Activated CD8-positive, alpha-beta memory T cell treated with anti-CD3 and anti-CD28 coated beads for 36 hours (primary cell): ENCODE measurements at regions not wholly inside any gene's neighbourhood (a gene's known extent, or its start where the extent isn't known, plus 50 kb on each side); places are given as distances from the start of the nearest gene placed in this dataset.

Experiments used
- CTCF ChIA-PET: fragments of 350-600 bp; sonication (Branson Sonifier 250); formaldehyde crosslinking; loops from one replicate; lab custom pipeline; 2021; ENCODE audit warnings: antibody characterized with exemption; lab: Charles Lee
- POLR2A ChIA-PET: fragments of 350-600 bp; sonication (Branson Sonifier 250); formaldehyde crosslinking; loops from one replicate; lab custom pipeline; 2021; ENCODE audit warnings: antibody characterized with exemption; lab: Charles Lee

DNA sequence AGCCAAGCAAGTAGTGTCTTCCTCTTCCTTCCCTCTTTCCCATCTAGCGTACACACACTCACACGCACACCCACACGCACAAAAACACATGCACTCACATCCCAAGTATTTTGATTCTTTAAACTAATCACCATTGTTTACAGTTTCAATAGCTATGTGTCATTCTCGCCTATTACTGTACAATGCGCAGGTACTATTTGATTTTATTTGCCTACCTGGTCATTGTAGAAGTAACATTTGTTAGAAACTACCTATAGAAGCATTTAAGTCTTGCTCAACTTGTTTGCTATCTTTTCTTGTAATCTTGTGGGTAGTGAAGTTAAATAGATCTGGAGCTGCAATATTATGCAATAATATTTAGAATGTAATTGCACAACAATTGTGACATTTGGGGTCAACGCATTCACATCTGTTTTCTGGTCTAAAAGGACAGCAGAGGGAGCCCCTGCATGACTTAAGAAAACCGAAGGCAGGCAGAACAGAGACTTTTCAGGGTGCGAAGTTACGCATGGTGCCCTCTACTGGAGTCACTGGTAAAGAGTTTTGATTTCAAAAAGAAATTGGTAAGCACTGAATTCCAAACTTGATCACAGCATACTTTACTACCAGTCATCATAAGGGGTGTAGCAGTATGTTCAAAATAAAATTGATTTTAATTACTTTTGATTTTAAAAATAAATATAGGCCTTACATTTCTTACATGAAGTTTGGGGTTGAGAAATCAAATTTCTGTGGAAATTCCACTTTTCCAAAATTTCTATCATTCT is 503.3 kb upstream of the FAM241A start:
- POLR2A ChIA-PET = no interaction called here
- CTCF ChIA-PET = no interaction called here

DNA sequence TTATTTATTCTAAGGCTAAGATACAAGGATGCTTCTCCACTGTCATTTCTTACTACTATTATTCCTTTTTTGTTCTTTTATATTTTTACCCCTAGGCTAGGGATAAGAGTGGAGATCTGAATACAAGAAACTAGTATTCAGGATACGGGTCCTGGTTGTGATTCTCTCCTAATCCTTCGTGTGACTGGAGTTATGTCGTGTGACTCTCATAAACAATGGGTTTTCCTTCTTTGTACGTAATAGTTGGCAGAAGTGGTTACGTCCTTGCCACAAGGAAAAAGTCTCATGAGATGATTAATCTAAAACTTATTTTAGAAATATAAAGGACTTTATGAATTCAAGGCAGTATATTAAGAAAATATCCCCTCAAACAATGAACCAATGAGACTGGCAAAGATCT is 497.2 kb upstream of the FAM241A start:
- ChIA-PET POLR2A (no interaction called here), CTCF (no interaction called here)

DNA sequence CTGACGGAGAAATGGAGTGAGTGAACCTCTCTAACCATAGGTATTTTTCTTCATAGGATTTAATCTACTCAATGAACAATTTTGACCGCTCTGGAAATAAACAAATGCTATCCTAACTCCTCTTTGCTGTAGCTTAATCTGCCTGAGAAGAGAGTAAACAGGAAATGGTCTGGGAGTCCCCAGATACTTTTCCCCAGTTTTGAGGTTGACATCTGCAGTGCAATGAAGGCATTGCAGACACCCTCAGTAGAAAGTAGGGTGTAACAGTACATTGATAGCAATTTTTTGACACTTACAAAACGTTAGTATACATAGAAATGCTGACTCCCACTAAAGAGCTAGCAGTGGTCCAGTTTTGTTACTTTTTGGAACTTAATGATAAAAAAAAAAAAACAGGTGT is 495.9 kb upstream of the FAM241A start:
- CTCF ChIA-PET = no interaction called here

DNA sequence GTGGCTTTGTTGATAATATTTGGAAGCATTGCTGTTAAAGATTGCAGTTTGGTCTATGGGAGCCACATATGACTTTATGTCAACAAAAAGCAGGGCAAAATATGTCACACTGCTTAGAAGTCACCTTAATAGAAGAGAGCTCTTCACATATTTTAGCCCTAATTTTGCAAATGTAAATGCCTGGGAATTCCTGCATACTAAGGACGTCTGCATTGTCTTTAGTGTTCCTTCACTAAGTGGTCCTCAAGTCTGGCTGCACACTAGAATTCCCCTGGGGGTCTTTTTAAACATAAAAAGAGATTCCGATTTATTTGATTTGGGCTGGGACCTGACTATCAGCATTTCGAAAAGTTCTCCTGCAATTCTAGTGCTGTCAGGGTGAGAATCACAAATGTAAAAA is 495.1 kb upstream of the FAM241A start:
- CTCF ChIA-PET = no interaction called here
- POLR2A ChIA-PET = no interaction called here

More for the DNA sequence above, 495.9 kb upstream of the FAM241A start:
- POLR2A ChIA-PET = no interaction called here

DNA sequence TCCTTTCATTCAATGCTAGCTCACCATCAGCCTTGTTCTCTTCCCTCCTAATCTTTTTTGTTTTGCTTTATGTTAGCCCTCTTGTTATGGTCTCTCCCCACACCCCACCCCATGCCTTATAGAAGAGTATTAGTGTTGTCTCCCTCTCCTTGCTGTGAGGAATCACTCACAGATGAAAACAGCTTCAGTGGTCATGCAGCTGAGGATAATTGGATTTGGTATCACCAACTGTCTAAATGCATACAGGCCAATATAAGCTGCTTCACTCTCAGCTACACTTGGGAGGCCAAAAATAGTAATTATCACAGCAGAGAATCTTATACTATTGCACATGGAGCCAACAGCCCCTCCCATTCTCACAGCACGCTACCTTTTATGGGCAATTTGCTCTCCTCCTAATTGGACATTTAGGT is 494.6 kb upstream of the FAM241A start:
- ChIA-PET POLR2A (no interaction called here), CTCF (no interaction called here)

DNA sequence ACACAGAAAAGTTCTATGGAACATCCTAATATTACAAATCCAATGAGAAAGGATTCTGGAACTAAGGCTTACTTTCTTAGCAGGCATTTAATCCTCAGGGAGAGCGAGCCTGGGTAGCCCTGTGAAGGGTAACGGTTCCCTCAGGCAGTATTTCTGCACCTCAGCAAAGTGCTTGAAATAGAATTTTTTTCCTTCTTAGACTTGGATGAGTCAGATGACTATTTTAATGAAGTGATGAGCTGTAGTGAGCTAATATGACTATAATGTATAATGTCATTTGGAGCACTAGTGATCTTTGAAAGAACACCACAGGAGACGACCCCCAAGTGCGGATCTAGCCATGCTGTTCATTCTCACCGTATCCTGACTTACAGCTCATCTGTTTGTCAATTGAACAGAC is 493.0 kb upstream of the FAM241A start:
- POLR2A ChIA-PET = no interaction called here
- CTCF ChIA-PET = no interaction called here

DNA sequence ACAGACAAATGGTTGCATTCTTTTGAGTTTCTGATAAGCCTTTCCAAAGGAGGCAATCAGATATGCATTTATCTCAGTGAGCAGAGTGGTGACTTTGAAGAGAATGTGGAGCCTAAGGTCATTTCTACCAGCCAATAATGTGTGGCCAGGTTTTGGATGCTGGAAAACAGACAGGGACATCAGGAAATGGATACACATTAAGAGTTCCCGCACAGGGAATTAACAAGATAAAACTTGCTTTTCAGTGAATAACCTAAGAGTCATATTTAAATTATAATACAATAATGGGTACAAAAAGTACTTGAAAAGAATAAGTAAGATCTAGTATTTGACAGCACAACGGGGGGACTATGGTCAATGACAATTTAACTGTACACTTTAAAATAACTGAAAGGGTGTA is 492.3 kb upstream of the FAM241A start:
- ChIA-PET CTCF (no interaction called here), POLR2A (no interaction called here)

DNA sequence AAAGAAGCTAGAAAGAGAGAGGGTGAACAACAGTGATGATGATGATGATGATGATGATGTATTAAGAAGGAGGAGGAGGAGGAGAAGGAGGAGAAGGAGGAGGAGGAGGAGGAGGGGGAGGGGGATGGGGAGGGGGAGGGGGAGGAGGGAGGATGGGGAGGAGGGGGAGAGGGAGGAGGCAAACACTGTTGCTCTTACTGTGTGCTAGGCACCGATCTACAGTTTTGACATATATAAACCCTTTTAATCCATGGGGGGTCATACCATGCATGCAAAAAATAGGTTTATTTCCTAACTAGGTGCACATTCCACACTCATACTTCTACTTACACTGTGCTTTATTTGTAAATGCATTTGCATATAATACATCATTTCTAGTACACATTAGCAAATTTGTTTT is 482.8 kb upstream of the FAM241A start:
- CTCF ChIA-PET = no interaction called here

DNA sequence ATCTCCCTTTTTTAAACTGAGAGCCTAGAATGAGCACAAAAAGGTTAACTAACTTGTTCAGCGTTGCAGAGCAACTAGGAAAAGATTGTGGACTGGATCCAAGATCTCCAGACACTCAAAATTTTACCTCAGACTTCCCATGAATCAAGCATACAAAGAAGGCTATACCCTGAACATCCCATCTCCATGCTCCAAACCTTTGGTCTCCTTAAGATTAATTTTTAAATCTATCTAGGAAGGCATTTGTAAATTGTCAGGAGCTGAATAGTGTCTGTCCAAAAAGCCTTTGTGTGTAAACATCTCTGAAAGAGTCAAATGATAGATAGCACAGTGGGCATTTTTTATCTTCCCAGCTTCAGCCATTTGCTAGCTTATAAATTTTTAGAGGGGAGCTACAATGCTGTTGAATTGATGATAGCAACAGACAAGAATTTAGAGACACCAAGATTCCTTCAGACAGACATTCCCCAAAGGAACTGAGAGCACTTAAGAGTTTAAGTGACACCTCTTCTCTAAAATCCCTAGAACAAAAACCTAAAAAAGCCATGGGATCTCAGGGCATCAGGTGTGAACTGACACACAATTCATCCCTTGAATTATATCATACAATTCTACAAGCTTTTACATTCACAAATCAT is 480.8 kb upstream of the FAM241A start:
- ChIA-PET POLR2A (interaction anchor here (0.6 kb wide), 1 partner anchor 609 kb away, joined by 3 read pairs; no protein-coding TSS in a partner anchor), CTCF (no interaction called here)

More for the DNA sequence above, 482.8 kb upstream of the FAM241A start:
- POLR2A ChIA-PET = no interaction called here

DNA sequence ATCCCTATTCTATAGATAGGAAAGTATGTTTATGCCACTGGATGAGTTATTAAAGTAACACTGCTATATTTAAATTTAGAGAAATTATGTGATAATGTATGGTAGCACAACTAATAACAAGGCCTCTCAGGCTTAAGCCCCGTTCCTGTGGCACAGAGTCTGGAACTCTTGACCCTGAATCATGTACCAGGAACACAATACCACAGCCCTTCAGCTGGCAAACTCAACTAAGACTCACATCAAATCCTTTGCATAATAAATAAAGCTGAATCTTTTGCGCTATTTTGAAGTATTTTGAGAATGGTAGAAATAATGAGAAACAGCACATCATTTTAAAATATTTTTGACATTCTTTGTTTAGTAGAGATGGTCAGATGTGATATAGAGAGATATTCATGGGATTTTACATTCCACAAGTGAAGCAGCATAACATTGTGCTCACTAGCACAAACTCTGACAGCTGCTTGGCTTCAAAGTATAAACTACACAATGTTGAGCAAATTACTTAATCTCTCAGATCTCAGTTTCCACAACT is 478.4 kb upstream of the FAM241A start:
- ChIA-PET CTCF (no interaction called here), POLR2A (no interaction called here)

DNA sequence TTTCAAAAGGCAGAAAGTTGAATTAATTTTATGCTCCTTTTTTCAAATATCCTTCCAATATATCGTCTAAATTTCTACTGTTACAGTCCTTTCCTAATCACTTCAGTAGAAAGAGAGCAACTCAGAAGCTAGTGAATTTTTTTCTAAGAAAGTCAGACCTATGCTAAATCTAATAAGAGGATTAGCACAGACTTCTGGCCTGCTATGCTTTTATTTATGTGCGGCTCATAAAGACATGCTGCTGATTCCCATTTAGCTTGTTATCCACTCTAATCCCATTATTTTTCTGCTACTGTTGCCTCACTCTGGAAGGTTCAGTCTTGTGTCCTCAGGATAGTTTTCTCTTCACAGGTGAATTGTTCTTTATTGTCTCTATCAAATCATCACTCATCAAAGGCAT is 473.5 kb upstream of the FAM241A start:
- ChIA-PET CTCF (no interaction called here), POLR2A (no interaction called here)

DNA sequence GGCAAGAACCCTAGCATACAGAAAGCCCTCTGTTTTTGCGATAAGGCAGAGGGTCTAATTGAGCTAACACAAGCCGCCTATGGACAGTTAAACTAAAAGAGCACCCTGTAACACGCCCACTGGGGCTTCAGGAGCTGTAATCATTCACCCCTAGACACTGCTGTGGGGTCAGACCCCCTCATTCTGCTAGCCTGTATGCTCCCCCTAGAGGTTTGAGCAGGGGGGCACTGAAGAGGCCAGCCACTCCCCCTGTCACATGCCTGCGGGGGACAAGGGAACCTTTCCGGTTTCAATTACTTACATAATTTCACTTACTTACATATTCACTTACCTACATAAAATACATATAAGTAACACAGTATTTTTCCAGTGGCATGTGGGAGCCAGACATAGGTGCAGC is 469.5 kb upstream of the FAM241A start:
- POLR2A ChIA-PET = no interaction called here
- CTCF ChIA-PET = no interaction called here

DNA sequence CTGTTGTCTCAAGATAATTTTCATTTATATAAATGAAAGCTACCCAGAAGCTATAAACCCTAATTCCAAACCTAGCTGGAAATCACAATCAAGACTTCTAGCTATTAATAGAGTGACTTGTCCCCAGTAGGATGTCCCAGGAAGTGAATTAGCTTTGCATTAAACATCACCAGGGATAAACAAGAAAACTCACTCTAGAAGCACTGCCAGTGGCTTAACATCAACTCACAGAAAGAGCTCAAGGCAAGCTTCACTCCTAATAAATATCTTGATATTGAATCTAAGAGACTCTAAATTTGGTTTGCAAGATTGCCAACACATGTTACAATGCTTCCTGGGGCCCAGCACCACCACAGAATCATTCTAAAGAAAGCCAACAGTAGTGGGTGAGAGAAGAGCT is 468.7 kb upstream of the FAM241A start:
- ChIA-PET CTCF (no interaction called here), POLR2A (no interaction called here)

DNA sequence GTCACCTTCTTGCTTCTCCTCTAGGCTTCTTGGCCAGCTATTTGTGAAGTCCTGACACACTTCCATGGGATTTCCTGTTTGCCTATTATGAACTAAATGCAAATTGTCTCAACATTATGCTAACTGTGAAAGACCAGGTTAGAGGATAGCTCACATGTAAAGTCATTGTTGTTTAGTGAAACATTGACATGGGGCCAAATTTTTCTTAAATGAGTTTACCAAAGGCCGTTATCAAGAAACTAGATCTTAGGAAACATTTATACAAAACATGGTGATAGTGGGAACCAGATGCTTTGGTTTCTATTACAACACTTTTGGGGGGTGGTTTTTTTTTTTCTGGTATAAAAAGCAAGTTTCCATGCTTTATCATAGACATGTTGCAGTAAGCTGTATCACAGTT is 466.8 kb upstream of the FAM241A start:
- ChIA-PET CTCF (no interaction called here), POLR2A (no interaction called here)

DNA sequence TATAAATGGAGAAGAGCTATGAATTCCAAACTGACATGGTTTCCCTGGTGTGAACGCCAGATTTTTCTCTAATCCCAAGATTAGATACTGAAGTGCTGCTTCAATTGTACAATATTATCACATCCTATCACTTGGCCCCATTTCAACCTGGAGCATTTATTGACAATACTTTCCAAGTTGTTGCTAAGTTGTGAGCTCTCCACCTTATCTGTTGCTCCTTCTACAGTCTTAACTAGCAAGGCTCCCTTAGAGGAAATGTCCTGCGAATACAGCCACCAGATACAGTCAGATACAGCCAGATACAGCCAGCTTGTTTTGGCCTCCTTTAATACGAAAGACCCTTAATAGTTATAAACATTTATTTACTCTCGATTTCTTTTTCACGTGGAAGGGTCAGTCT is 466.3 kb upstream of the FAM241A start:
- ChIA-PET POLR2A (no interaction called here), CTCF (no interaction called here)

DNA sequence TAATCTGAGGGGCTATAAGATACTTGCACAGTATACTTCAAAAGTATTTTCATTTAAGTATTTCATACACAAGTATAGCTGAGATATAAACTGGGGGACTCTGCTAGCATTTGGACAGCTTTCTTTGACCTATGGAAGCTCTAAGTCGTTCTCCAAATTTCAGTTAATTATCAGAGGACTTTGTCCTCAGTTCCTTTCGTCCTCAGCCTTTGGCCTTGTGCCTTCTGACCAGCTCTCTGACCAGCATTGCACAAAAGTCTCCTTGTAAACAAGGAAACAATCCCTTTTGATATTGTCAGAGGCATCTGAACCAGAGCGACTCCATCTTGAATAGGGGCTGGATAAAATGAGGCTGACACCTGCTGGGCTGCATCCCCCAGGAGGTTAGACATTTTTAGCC is 464.0 kb upstream of the FAM241A start:
- ChIA-PET POLR2A (no interaction called here), CTCF (no interaction called here)

DNA sequence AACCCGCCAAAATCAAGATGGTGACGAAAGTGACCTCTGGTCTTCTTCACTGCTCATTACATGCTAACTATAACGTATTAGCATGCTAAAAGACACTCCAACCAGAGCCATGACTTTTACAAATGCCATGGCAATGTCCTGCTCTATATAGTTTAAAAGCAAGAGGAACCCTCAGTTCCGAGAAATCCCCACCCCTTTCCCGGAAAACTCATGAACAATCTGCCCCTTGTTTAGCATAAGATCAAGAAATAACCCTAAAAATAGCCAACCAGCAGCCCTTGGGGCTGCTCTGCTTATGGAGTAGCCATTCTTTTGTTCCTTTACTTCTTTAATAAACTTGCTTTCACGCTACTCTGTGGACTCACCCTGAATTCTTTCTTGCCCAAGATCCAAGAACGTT is 463.5 kb upstream of the FAM241A start:
- POLR2A ChIA-PET = no interaction called here
- CTCF ChIA-PET = no interaction called here

DNA sequence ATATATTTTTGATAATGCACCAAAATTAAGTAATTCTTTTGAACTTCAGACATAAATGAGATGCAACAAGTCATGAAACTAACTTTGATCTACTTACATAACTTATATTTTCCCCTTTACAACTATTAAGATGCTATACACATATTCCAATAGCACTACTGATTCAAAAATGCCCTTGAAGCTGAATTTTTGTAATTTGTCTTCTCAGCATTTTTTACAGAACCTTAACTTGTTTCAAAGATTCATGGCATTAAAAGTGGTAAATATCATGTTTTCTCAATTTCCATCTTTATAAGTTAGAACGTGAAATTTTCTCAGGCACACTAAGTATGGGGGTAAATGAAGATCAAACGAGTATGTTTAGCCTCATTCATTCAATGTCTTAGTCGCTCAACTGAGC is 460.0 kb upstream of the FAM241A start:
- ChIA-PET POLR2A (no interaction called here), CTCF (no interaction called here)

DNA sequence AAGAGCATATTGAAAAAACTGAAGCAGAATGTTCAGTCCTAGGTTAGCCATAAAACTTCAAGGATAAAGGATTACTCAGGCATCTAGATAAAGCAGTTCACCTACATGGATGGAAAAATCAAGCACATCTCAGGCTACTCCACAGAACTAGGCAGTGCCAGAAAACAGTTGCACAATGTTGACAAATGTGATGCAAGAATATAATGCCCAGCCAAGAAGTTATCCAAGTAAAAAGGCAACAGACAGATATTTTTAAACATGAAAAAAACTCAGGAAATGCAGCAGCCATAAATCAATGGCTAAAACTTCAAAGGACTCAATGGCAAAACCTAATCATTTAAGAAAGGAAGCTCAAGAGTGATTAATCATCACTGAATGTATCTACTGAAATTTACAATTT is 456.0 kb upstream of the FAM241A start:
- ChIA-PET CTCF (no interaction called here), POLR2A (no interaction called here)

DNA sequence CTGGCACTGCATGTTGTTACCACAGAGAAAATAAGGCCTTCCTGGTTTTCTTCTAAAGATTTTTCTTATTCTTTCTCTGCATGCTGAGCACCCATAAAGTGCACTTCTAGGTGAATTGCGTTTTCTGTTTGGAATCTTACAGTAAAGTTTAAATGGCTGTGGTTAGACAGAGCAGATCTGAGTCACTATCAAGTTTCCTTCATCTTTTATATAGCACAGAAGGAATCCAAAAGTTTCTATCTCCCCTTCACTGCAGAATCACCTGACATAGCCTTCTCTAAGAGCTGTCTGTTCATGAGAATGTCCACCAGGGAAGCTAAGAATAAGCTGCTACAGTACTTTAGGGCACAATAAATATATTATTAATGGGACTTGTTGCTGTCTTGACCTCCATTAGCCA is 455.5 kb upstream of the FAM241A start:
- ChIA-PET POLR2A (no interaction called here), CTCF (no interaction called here)

DNA sequence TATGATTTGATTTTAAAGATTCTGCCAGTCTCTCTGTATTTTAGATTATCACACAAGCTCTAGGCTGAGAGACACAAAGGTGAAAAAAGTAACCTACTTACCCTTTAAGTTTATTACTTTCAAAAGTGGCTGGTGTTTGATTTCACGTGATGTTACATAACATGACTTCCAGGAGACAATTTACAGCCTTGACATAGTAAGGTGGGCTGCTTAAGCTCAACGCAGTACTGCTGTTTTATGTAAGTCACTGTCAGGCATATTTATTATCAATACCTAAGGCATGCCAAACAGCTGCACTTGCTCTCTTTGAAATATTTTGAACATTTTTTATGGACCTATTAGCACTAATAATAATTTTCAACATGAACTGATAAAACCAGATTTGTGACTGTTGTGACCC is 451.5 kb upstream of the FAM241A start:
- POLR2A ChIA-PET = no interaction called here
- CTCF ChIA-PET = no interaction called here
